T-helper 17 cell (primary cell): ENCODE measurements at regions not wholly inside any gene's neighbourhood (a gene's known extent, or its start where the extent isn't known, plus 50 kb on each side); places are given as distances from the start of the nearest gene placed in this dataset.
"Not testable (repeated sequence)": the region's sequence is repeated elsewhere in the genome, so short reads cannot be mapped to it uniquely, and the experiment has no call there.

Experiments
- ATAC-seq: fragments of 150-1000 bp; cut with Tn5 transposase; 2 replicates; pipeline ENCODE4 v1.10.0; 2021; ENCODE audit warnings: mild to moderate bottlenecking, moderate library complexity
- DNase-seq, 3 donors: peaks; one replicate each; pipeline versions ENCODE4 v3.0.0 to v3.0.0-alpha.2; 2020 to 2021
- H3K9me3 ChIP-seq: one replicate; pipeline ENCODE4 v1.7.0; 2013; ENCODE audit warnings: low read length, mild to moderate bottlenecking; ENCODE audit not compliant: control insufficient read depth, poor library complexity, severe bottlenecking
- H3K27ac Mint-ChIP-seq: one replicate; pipeline ENCODE4 v1.8.0; 2022; ENCODE audit warnings: mild to moderate bottlenecking, moderate library complexity, mixed read lengths
- H3K27me3 Mint-ChIP-seq: one replicate; pipeline ENCODE4 v1.8.0; 2022; ENCODE audit warnings: mixed read lengths
- H3K36me3 Mint-ChIP-seq: one replicate; pipeline ENCODE4 v1.8.0; 2022; ENCODE audit warnings: low read depth, mixed read lengths
- H3K4me1 Mint-ChIP-seq: one replicate; pipeline ENCODE4 v1.8.0; 2022; ENCODE audit warnings: mild to moderate bottlenecking, mixed read lengths
- H3K4me3 Mint-ChIP-seq: one replicate; pipeline ENCODE4 v1.8.0; 2022; ENCODE audit warnings: mild to moderate bottlenecking, moderate library complexity, mixed read lengths

DNA sequence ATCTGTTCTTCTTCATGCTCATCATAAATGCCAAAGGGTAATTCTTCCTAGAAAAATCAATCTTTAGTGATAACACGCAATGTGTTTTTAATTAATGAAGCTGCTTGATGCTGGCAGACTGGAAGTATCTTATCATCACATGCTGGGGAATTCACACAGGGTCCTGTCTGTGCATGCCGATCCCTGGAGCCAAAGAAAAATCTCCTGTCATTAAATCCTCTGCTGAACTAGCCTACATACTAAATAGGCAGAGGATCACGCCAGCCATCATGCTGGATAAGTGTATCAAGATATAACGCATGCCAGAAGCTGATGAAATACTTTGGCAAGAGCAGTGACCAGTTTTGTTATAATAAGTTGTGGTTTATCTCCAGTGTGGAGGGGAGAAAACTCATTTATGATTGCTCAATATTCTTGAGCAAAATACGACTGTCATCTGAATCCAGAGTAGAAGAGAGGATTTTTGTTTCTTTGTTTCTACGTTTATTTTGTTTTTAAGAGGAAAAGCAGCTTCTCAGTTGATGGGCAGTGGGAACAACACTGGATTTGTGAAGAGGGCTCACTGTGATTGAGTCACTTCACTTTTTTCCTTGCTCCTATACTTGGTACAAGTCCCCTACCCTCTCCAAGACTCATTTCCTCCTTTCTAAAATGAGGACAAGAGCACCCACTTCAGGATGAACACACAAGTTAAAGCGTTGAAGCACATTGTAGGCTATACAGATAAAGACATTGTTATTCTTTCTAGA lies 649.1 kb downstream of the TNS3 start:
- Mint-ChIP-seq H3K36me3 (no peaks in the 10 kb centered on the region), H3K27me3 (no peaks in the 10 kb centered on the region), H3K4me3 (no peak overlapping the region), H3K4me1 (no peaks in the 10 kb centered on the region), H3K27ac (no peak overlapping the region)
- ATAC-seq (no peak), DNase-seq (no peak)
- no peaks in the 10 kb centered on the region for H3K9me3 ChIP-seq

DNA sequence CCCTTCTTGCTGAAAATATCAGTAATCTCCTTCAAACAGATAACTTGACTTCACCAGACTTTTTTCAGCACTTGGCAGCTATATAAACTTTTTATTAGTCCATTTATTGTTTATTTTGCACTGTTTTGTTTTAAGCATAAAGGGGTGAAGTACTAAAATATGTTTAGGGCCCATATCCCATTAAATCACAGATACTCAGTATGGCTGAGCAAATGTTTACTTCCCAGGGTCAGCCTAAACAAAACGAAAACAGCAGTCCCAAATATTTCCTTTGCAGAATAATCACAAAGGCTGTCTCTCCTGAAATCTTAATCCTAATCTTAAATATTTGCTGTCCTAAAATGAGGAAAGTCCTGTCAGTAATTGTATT lies 649.6 kb downstream of the TNS3 start:
- H3K4me1 Mint-ChIP-seq = no peaks in the 10 kb centered on the region
- H3K27ac Mint-ChIP-seq = no peak overlapping the region
- ATAC-seq = no peak
- DNase-seq = no peak
- no peaks in the 10 kb centered on the region for H3K27me3 Mint-ChIP-seq
- H3K4me3 Mint-ChIP-seq = no peak overlapping the region
- H3K36me3 Mint-ChIP-seq = no peaks in the 10 kb centered on the region
- H3K9me3 ChIP-seq = no peaks in the 10 kb centered on the region

DNA sequence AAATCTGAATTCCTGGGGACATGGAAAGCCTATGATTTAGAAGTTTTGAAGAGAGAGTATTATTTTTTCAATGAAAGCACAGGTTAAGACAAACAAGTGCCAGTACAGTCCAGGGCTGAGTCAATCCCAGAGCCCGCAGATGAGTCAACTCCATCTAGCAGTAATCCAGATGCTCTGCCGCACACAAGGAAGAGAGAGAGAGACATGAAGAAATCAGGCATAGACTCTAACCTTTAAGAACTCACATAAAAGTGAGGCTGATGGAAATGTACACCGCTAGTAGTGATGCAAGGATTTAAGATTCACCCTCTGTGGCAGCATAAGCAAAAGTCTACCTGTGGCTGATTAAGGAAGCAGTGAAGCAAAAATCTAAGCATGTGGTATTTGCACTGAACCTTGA lies 651.5 kb downstream of the TNS3 start:
- ATAC-seq (no peak), DNase-seq (no peak)
- Mint-ChIP-seq H3K4me3 (no peak overlapping the region), H3K27me3 (no peaks in the 10 kb centered on the region), H3K27ac (no peak overlapping the region), H3K4me1 (no peaks in the 10 kb centered on the region), H3K36me3 (no peaks in the 10 kb centered on the region)
- H3K9me3 ChIP-seq = no peaks in the 10 kb centered on the region

DNA sequence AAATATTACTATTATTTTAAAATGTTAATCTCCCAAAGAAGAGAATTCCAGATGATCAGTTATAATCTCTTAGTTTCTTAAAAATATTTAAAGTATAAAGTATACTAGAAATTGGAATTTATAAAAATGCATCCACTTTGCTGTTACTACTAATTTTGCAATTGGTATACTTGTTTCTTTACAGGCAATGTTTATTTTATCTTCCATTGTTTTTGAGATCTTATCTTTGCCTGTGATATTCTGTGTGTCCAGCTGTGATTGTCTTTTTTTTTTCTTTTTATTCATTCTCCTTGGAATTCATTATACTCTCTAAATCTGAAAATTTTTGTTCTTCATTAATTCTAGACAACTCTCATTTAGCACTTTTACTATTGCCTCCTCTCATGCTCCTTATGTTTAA lies 652.6 kb downstream of the TNS3 start:
- no peaks in the 10 kb centered on the region for H3K27me3 Mint-ChIP-seq
- H3K4me1 Mint-ChIP-seq = no peaks in the 10 kb centered on the region
- ATAC-seq = no peak
- H3K4me3 Mint-ChIP-seq = no peak overlapping the region
- no peak for DNase-seq
- no peaks in the 10 kb centered on the region for H3K36me3 Mint-ChIP-seq
- H3K9me3 ChIP-seq = no peaks in the 10 kb centered on the region
- H3K27ac Mint-ChIP-seq = no peak overlapping the region

DNA sequence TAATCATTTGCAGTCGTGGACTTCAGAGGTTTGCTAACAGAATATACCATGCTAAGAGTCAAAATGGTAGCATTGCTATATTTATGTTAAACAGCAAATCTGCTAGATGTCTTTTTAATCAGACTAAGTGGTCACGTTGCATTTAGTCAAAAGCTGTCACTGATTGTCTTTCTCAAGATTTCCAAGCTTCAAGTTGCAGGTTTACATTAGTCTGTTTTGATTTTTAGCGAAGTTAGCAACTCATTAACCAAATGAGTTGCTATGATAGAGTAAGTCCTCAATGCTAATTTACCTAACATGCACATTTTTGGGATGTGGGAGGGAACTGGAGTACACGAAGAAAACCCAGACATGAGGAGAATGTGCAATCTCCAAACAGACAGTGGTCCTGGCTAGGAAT lies 653.2 kb downstream of the TNS3 start:
- ATAC-seq = no peak
- Mint-ChIP-seq H3K36me3 (no peaks in the 10 kb centered on the region), H3K27me3 (no peaks in the 10 kb centered on the region), H3K27ac (no peak overlapping the region), H3K4me1 (no peaks in the 10 kb centered on the region), H3K4me3 (no peak overlapping the region)
- no peaks in the 10 kb centered on the region for H3K9me3 ChIP-seq
- no peak for DNase-seq

DNA sequence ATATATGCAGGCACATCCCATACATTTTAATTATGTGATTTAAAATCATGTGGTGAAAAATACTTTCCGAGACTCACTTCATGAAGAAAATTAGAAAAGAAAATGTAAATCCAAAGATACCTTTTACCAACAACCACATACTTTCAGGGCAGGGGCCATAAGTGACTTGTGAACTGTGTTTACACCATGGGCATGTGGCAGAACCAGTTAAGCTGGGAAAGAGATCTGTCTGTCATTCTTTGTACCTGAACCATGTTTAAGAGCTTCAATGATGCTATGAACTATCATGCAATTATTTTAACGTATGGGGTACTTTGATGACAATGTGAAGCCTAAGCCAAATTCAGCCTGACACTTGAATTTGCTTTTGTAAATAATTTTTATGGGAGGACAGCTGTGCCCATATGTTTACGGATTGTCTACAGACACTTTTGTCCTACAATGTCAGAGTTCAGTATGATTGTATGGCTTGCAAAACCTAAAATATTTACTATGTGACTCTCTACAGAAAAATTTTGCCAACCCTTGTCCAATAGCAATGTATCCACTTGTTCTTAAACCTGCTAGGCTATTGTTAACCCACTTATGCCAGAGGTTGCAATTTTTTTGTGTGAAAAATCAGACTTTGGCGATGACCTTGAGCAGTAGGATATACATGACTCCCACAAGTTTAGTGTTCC lies 654.6 kb downstream of the TNS3 start:
- no peaks in the 10 kb centered on the region for H3K36me3 Mint-ChIP-seq
- H3K9me3 ChIP-seq = no peaks in the 10 kb centered on the region
- H3K4me1 Mint-ChIP-seq = no peaks in the 10 kb centered on the region
- DNase-seq = no peak
- H3K4me3 Mint-ChIP-seq = no peak overlapping the region
- no peaks in the 10 kb centered on the region for H3K27me3 Mint-ChIP-seq
- no peak for ATAC-seq
- no peak overlapping the region for H3K27ac Mint-ChIP-seq

DNA sequence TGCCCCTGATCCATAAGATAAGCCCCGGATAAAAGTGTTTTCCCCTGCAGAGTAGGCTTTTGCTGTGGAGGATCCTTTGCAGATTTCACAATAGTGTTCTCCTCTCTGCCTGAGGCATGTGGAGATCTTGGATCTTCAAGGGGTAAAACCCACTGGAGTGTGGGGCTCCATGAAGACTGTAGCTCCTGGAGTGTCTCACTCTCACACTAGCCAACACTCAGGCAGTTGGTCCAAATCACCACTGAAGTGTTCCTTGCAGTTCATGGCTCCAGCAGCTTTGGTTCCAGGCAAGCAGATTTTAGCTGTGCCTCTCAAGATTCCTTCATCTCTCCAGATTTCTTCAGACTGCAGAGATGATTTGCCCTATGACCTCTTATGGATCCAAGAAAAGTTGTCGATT lies 665.3 kb downstream of the TNS3 start:
- Mint-ChIP-seq H3K27ac (no peak overlapping the region), H3K27me3 (no peaks in the 10 kb centered on the region), H3K36me3 (no peaks in the 10 kb centered on the region), H3K4me1 (no peaks in the 10 kb centered on the region), H3K4me3 (no peak overlapping the region)
- DNase-seq (no peak), ATAC-seq (no peak)
- H3K9me3 ChIP-seq = no peaks in the 10 kb centered on the region

DNA sequence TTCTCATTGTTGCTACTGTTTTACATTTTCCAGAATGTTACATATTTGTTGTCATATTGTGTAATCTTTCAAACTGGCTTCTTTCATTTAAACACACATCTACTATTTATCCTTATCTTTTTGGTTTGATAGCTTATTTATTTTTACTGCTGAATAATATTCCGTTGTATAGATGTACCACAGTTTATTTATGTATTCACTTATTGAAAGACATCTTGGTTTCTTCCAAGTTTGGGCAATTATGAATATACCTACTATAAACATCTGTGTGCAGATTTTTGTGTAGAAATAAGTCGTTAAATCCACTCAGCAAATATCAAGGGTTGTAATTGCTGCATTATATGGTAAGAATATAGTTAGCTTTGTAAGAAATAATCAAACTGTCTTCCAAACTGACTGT lies 669.2 kb downstream of the TNS3 start:
- ATAC-seq (no peak), DNase-seq (no peak)
- no peaks in the 10 kb centered on the region for H3K9me3 ChIP-seq
- no peaks in the 10 kb centered on the region for H3K4me1 Mint-ChIP-seq
- no peak overlapping the region for H3K27ac Mint-ChIP-seq
- no peaks in the 10 kb centered on the region for H3K27me3 Mint-ChIP-seq
- no peak overlapping the region for H3K4me3 Mint-ChIP-seq
- no peaks in the 10 kb centered on the region for H3K36me3 Mint-ChIP-seq

DNA sequence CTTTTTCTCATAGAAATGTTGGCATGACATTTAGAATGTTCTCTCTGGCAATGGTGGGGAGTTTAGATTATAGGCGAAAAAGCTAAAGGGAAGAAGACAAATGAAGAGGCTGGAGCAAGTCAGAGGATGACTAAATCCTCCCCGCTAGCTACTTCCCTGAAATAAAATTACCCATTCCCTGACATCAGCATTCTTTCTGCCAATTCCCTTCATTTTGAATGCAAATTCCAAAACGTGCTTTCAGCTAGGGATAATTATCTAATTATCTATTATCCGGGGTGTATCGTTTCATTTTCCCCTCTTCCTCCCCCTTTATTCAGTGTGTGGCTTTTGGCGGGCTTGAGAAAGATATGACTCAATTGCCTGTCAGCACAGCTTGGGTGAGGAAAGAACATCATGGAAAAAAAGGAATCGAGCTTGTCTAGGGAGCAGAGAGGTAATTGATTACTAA lies 672.3 kb downstream of the TNS3 start:
- no peaks in the 10 kb centered on the region for H3K9me3 ChIP-seq
- ATAC-seq = no peak
- no peak for DNase-seq

DNA sequence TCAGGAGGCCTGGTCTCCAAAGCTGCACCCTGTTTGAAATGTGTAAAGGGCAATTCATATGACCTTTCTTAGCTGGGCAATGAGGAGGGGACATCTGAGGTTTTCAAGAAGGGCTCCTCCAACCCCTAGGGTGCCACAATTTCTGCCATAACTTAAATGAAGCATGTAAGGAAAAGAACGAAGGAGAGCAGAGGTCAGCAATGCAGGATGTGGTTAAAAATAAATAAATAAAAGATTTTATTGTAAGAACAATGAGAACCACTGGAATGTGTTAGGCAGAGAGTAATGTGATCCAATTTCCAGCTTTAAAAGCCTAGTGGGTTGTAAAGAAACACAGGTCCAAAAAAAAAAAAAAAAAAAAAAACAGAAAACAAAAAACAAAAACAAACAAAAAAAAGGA lies 673.1 kb downstream of the TNS3 start:
- H3K27ac Mint-ChIP-seq = no peak overlapping the region
- no peaks in the 10 kb centered on the region for H3K4me1 Mint-ChIP-seq
- H3K9me3 ChIP-seq = no peaks in the 10 kb centered on the region
- H3K4me3 Mint-ChIP-seq = no peak overlapping the region
- no peaks in the 10 kb centered on the region for H3K27me3 Mint-ChIP-seq
- no peak for DNase-seq
- no peak for ATAC-seq
- H3K36me3 Mint-ChIP-seq = no peaks in the 10 kb centered on the region

More for the DNA sequence above, 672.3 kb downstream of the TNS3 start:
- no peak overlapping the region for H3K27ac Mint-ChIP-seq
- H3K36me3 Mint-ChIP-seq = no peaks in the 10 kb centered on the region
- H3K4me1 Mint-ChIP-seq = no peaks in the 10 kb centered on the region
- H3K27me3 Mint-ChIP-seq = no peaks in the 10 kb centered on the region
- no peak overlapping the region for H3K4me3 Mint-ChIP-seq

DNA sequence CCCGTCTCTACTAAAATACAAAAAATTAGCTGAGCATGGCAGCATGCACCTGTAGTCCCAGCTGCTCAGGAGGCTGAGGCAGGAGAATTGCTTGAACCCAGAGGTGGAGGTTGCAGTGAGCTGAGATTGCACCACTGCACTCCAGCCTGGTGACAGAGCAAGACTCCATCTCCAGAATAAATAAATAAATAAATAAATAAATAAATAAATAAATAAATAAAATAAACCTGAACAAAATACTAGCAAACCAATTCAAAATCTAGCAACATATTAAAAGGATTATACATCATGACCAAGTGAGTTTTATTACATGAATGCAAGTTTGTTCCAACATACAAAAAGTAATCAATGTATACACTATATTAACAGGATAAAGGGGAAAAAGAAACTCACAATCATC lies 677.4 kb downstream of the TNS3 start:
- not testable (repeated sequence) for H3K4me3 Mint-ChIP-seq, H3K27me3 Mint-ChIP-seq, H3K9me3 ChIP-seq, H3K36me3 Mint-ChIP-seq, ATAC-seq, DNase-seq, H3K27ac Mint-ChIP-seq, H3K4me1 Mint-ChIP-seq

DNA sequence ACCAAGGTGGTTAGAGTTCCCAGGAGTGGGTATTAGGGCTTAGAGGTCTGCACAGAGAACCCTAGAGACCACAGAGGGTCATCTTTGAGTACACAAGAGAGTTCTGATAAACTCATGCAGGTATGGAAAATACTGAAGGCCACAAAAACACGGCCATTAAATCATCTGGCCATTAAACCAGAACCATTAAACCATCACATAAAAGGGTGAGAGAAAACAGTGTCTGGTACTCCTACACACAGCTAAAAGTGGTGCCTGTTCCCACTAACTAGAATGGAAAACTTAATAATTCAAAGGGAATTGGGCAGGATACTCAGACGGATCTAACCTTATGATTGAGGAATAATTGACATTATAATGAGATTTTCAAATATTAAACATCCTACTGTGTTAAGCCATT lies 679.4 kb downstream of the TNS3 start:
- Mint-ChIP-seq H3K4me1 (no peaks in the 10 kb centered on the region), H3K27me3 (no peaks in the 10 kb centered on the region), H3K27ac (no peak overlapping the region), H3K36me3 (no peaks in the 10 kb centered on the region), H3K4me3 (no peak overlapping the region)
- no peak for DNase-seq
- no peaks in the 10 kb centered on the region for H3K9me3 ChIP-seq
- ATAC-seq = no peak

DNA sequence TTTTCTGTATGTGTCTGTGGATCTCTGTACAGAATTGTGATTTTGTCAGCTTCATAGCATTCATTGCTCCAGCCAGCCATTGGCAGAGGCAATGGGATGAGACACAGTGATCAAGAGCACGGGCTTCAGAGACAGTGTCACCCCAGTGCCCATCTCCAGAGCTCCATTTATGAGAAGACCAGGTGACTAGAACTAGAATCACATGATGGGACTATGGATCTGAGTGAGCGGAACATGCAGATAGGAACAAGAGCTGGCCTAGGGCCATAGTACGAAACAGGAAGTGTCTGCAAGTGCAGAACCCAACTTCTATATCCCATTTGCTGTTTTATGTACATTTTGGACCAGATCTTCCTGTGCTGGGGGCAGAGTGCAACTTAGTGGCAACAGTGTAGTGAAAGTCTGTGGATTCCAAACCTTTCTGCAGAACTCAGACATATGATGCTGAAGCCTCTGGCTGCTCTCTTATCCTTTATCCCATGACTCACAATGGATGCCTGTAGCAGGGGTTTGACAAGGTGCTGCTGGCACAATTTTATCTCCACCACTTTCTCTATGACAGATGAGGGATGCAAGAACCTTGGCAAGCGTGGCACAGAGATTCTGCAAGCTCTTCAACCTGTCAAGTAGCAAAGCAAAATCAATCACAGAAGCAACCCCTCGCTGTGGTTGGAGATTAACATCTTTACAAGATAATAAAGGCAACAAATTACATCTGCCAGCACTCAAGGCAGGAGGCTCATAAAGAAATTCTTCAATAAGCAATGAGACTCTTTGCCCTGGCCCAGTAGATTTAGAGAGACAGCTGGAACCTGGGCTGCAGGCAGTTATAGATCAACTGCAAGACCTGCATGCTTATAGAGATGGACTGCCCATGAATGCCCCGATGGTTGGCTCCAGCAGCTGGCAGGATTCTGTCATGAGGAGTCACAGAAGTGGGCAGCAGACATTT lies 681.3 kb downstream of the TNS3 start:
- no peak for DNase-seq
- no peaks in the 10 kb centered on the region for H3K9me3 ChIP-seq
- ATAC-seq = no peak
- no peaks in the 10 kb centered on the region for H3K27me3 Mint-ChIP-seq
- no peaks in the 10 kb centered on the region for H3K36me3 Mint-ChIP-seq
- no peak overlapping the region for H3K4me3 Mint-ChIP-seq
- no peak overlapping the region for H3K27ac Mint-ChIP-seq
- H3K4me1 Mint-ChIP-seq = no peaks in the 10 kb centered on the region
